Mucosa of rectum (tissue), 2 donors: ENCODE measurements at regions not wholly inside any gene's neighbourhood (a gene's known extent, or its start where the extent isn't known, plus 50 kb on each side); places are given as distances from the start of the nearest gene placed in this dataset.

Experiments used
- H3K27ac ChIP-seq, 2 donors: one replicate each; pipeline ENCODE4 v1.7.0; 2013; ENCODE audit warnings: inconsistent platforms in 2 of 2, low read depth in 2 of 2, low read length in 2 of 2
- H3K27me3 ChIP-seq, 2 donors: one replicate each; pipeline ENCODE4 v1.7.0; 2013; ENCODE audit warnings: low read length in 2 of 2; ENCODE audit not compliant: control insufficient read depth in 2 of 2, insufficient read depth in 2 of 2
- H3K36me3 ChIP-seq, 2 donors: one replicate each; pipeline ENCODE4 v1.7.0; 2013; ENCODE audit warnings: low read length in 2 of 2; ENCODE audit not compliant: control insufficient read depth in 2 of 2, insufficient read depth in 2 of 2
- H3K4me1 ChIP-seq, 2 donors: one replicate each; pipeline ENCODE4 v1.7.0; 2013; ENCODE audit warnings: low read length in 2 of 2, mild to moderate bottlenecking in 1 of 2; ENCODE audit not compliant: control insufficient read depth in 2 of 2, insufficient read depth in 2 of 2
- H3K4me3 ChIP-seq, 2 donors: one replicate each; pipeline ENCODE4 v1.7.0; 2013; ENCODE audit warnings: low read length in 2 of 2
- H3K9ac ChIP-seq, 2 donors: one replicate each; pipeline ENCODE4 v1.7.0; 2013; ENCODE audit warnings: low read length in 2 of 2, low read depth in 1 of 2, mild to moderate bottlenecking in 1 of 2
- H3K9me3 ChIP-seq, 2 donors: one replicate each; pipeline ENCODE4 v1.7.0; 2013; ENCODE audit warnings: low read length in 2 of 2; ENCODE audit not compliant: control insufficient read depth in 2 of 2
- donor health status: healthy.
- donor health status: Normal muscosa, but diverticular disease.

DNA sequence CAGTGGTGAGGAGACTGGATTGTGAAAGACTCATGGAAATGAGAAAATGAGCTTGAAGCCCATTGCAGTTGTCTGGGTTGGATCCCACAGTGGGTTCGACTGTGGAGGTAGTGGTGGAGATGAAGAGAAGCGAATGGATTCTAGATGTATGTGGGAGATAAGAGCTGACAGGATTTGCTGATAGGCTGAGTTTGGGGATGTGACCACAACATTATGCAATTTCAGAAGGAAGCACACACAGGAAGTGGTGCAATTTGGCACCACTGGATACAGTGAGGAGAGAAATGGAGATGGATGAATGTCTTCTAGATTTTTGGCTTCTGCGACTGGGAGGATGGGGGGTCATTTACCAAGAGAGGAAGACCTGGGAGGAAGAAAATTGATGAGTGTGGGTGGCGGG lies 64.4 kb upstream of the MAFB start:
- no peak overlapping the region for H3K27ac ChIP-seq
- no peak overlapping the region for H3K4me3 ChIP-seq
- H3K9ac ChIP-seq = no peak overlapping the region
- H3K4me1 ChIP-seq = no peaks in the 10 kb centered on the region
- no peaks in the 10 kb centered on the region for H3K36me3 ChIP-seq
- no peaks in the 10 kb centered on the region for H3K9me3 ChIP-seq
- no peaks in the 10 kb centered on the region for H3K27me3 ChIP-seq

DNA sequence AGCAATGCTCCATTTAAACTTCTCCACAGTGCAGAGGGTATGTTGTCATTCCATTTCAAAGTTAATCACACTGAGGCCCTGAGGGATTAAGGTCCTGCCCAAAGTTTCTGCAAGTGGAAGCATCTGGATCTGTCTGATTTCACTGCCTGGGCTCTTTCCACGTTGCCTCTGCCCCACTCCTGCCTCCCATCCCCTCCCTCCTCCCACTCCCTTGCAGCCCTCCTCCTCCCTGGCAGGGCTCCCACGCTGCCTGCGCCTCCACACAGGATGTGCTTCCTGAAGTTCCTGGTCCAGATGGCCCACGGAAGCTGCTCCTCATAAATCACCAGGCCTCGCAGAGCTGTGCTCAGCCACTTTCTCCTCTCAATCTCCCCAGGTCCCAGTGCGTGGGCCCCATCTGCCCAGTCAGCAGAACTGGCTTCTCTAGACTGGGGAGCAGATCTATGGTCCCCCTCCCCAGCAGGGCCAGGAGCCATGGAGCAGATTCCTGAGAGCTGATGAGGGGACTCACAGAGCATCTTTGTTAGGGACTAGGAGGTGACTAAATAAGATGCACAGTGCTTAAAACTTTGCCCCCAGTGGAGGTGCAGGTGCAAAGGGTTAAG lies 65.4 kb upstream of the MAFB start:
- H3K4me1 ChIP-seq = no peaks in the 10 kb centered on the region
- no peaks in the 10 kb centered on the region for H3K36me3 ChIP-seq
- no peaks in the 10 kb centered on the region for H3K9me3 ChIP-seq
- H3K27me3 ChIP-seq = no peaks in the 10 kb centered on the region
- H3K27ac ChIP-seq = no peak overlapping the region
- no peak overlapping the region for H3K4me3 ChIP-seq
- no peak overlapping the region for H3K9ac ChIP-seq

DNA sequence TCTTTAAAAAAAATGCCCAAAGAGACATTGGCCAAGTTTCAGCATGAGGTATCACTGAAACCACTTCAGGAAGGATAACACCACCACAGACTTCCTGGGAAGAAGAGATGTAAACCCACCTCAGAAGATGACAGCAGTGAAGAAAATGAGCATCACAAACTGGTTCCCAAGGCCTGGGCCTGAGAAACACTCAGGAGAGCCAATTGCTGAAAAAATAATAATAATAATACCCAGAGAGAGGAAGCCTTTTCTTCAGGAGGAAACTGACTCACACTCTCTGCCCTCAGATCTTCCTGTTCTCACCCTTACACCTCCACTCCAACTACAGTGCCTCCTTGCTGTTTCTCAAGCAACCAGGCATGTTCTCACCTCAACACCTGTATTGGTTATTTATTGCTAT lies 68.1 kb upstream of the MAFB start:
- no peak overlapping the region for H3K4me3 ChIP-seq
- no peaks in the 10 kb centered on the region for H3K9me3 ChIP-seq
- H3K27ac ChIP-seq = no peak overlapping the region
- H3K36me3 ChIP-seq = no peaks in the 10 kb centered on the region
- H3K9ac ChIP-seq = no peak overlapping the region
- H3K4me1 ChIP-seq = no peaks in the 10 kb centered on the region
- H3K27me3 ChIP-seq = no peaks in the 10 kb centered on the region

DNA sequence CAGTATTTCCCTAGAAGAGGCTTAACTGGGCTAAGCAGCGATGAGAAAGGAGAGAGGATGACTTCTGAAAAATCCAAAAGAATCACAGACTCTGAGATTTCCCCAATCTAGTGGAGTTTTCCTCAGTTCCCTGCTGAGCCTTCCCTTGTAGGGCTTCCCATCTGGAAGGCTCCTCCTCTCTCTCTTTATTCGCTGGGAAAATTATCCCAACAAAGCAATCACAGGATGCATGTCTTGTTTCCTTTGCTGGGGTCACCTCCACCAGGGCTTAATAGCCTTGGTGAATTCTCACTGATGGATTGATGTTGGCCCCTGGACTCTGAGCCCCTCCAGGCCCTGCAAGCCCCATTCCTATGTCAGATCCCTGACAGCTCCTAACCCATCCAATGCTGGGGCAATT lies 69.8 kb upstream of the MAFB start:
- Histone ChIP-seq H3K4me1 (no peaks in the 10 kb centered on the region), H3K27me3 (no peaks in the 10 kb centered on the region), H3K4me3 (no peak overlapping the region), H3K9me3 (no peaks in the 10 kb centered on the region), H3K36me3 (no peaks in the 10 kb centered on the region), H3K9ac (no peak overlapping the region), H3K27ac (no peak overlapping the region)

DNA sequence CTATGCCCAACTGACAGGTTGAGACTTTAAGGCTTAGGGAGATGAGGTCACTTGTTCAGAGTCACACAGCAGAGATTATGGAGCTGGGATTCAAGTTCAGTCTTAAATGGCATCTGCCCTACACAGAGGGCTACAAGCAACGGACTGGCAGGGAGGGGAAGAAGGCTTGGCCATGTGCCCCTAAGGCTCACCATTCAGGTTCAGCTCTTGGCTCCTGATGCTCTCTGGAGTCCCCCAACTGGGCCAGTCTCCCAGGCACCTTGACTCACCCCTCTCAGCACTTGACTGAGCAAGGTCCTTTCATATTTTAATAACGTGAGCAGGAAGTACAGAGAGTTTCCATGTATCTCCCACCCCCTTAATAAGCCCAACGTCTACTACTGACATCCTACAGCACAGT lies 71.4 kb upstream of the MAFB start:
- Histone ChIP-seq H3K4me3 (no peak overlapping the region), H3K27ac (no peak overlapping the region), H3K27me3 (no peaks in the 10 kb centered on the region), H3K9ac (no peak overlapping the region), H3K36me3 (no peaks in the 10 kb centered on the region), H3K4me1 (no peaks in the 10 kb centered on the region), H3K9me3 (no peaks in the 10 kb centered on the region)

DNA sequence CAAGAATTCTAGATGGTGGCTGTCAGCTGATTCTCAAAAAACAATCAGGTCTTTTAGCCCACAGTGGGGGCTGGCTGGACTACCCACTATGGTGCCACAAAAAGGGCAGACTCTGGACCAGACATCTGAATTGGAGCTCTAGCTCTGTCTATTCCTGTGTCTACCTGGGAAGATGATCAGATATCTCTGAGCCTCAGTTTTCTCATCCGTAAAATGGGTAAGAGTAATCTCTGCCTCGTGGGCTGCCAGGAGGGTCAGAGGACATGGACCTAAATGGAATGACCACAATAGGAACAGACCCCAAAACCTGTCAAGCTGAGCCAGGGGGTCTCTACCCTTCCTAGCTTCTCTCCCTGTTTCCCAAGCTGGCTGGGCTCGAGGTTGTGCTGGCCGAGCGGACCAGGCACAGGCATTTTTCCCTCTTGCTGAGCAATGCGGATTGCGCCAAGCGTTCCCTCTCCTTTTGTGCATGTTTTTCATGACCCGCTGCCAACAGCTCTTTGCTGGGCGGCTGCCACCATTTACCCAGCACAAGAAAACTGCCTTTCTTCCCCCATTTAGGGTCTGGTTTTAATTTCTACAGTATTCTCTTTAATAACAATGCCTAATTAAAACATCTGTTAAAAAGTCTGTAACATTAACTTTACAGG lies 74.7 kb upstream of the MAFB start:
- Histone ChIP-seq H3K27me3 (no peaks in the 10 kb centered on the region), H3K9me3 (no peaks in the 10 kb centered on the region), H3K4me3 (no peak overlapping the region), H3K4me1 (no peaks in the 10 kb centered on the region), H3K36me3 (no peaks in the 10 kb centered on the region), H3K9ac (no peak overlapping the region), H3K27ac (no peak overlapping the region)

DNA sequence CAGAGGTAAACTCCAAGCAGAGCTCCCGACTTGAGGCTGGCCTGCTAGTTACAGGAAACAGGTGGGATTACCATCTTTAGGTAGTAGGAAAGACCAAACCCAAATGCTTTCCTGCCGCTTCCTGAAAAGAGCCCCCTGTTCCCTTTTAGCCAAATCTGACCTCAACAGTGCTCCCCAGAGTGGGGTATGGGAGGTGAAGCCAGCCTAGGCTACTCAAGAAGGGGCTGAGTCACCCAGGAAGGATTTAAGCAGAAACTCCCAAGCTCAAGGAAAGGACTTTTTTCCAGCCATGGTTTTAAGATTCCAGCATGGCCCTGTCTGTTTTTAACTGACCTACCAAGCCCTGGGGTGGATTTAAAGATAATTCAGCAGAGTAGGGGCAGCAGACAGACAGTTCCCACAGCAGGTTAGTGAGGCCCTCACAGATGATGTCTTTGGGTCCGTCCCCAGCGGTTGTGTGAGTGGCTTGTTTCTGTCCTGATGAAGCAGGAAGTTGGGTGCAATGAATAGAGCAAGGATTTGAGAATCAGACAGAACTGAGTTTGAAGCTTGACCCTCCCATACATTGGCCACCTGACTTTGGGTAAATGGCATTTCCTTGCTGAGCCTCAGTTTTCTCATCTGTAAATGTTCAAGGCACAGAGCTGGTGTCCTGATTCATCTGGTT lies 76.9 kb upstream of the MAFB start:
- no peaks in the 10 kb centered on the region for H3K27me3 ChIP-seq
- no peak overlapping the region for H3K4me3 ChIP-seq
- no peaks in the 10 kb centered on the region for H3K4me1 ChIP-seq
- no peaks in the 10 kb centered on the region for H3K36me3 ChIP-seq
- H3K27ac ChIP-seq = no peak overlapping the region
- no peaks in the 10 kb centered on the region for H3K9me3 ChIP-seq
- no peak overlapping the region for H3K9ac ChIP-seq

DNA sequence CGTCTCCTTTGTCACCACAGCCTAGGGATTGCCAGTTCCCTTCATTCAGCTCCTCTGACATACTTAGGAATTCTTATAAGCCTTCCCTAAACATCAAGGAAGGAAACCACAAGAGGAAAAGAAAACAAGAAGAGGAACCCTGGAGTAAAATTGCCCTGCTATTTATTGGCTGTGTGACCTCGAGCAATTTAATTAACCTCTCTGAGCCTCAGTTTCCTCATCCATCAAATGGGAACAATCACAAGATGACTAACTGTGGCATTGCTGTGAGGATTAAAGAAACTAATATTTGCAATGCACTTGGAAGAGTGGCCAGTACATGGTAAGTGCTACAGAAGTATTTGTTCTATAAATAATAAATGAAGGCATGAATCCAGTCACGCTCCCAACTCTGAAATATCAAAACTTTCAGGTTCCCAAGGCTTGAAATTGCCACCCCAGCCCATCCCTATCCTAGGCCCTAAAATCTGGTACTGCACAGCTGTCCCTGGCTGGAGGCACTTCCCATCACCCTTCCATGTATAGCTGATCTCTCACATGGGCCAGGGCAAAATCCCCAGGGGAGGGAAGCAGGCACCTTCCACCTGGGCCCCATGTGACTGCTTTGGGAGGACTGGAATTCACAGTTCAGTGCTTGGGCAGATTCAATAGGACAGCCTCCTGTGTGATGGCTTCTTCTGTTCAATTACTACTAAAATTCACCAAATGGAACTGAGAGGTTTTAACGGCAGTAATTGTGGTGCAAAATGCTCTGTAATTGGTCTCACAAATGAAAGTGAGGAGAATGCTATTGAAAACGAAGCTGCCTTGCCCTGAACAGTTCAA lies 78.0 kb upstream of the MAFB start:
- H3K9ac ChIP-seq = no peak overlapping the region
- H3K4me3 ChIP-seq = no peak overlapping the region
- H3K27me3 ChIP-seq = no peaks in the 10 kb centered on the region
- no peaks in the 10 kb centered on the region for H3K36me3 ChIP-seq
- H3K27ac ChIP-seq = no peak overlapping the region
- H3K4me1 ChIP-seq = no peaks in the 10 kb centered on the region
- no peaks in the 10 kb centered on the region for H3K9me3 ChIP-seq

DNA sequence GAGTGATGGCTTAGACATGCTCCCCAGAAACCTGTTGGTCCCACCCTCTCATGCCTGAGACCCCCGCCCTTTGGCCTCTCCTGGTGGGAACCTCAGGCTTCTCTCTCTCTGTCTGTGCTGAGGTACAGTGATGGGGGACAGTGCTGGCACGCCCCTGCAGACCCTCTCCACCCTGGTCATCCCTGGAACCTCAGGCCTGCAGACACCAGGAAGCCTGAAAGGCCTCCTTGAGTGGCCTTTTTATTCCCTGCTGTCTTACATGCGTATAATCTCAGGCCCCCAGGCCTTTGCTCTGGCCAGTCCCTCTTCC lies 78.5 kb upstream of the MAFB start:
- Histone ChIP-seq H3K4me3 (no peak overlapping the region), H3K9me3 (no peaks in the 10 kb centered on the region), H3K4me1 (no peaks in the 10 kb centered on the region), H3K27ac (no peak overlapping the region), H3K9ac (no peak overlapping the region), H3K36me3 (no peaks in the 10 kb centered on the region), H3K27me3 (no peaks in the 10 kb centered on the region)

DNA sequence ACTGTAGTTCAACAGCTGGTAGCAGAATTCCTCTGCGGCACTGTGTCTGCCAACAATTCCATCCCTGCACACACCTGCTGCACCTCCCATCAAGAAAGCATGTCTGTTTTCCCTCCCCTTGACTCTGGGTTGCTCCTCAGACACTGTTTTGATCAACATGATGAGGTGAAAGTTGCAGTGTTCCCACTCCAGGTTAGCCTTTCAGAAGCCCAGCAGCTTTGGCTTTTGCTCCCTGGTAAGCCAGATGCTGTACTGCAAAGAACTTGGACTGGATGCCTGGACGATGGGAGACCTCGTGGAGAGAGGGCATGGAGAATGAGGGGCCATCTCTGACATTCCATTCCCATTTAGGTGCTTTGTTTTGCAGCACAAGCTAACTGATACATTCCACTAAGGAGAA lies 79.1 kb upstream of the MAFB start:
- Histone ChIP-seq H3K27ac (no peak overlapping the region), H3K36me3 (no peaks in the 10 kb centered on the region), H3K27me3 (no peaks in the 10 kb centered on the region), H3K4me1 (no peaks in the 10 kb centered on the region), H3K9me3 (no peaks in the 10 kb centered on the region), H3K4me3 (no peak overlapping the region), H3K9ac (no peak overlapping the region)
